Mesendoderm (in vitro differentiated cells): ENCODE measurements at regions not wholly inside any gene's neighbourhood (a gene's known extent, or its start where the extent isn't known, plus 50 kb on each side); places are given as distances from the start of the nearest gene placed in this dataset.

Experiments
- DNase-seq: peaks from one replicate; pipeline ENCODE4 v3.0.0; 2013
- H2AK5ac ChIP-seq: 2 replicates; pipeline ENCODE4 v1.6.1; 2013; ENCODE audit warnings: low read length, inconsistent platforms
- H2BK120ac ChIP-seq: 2 replicates; pipeline ENCODE4 v1.6.1; 2013; ENCODE audit warnings: low read depth, mild to moderate bottlenecking, low read length, moderate library complexity, mixed read lengths
- H2BK15ac ChIP-seq: replicated peaks from 2 replicates; pipeline ENCODE4 v1.6.1; 2013; ENCODE audit warnings: low read depth, mild to moderate bottlenecking, moderate library complexity
- H2BK5ac ChIP-seq: 2 replicates; pipeline ENCODE4 v1.6.1; 2013; ENCODE audit warnings: low read length, inconsistent platforms
- H3K18ac ChIP-seq: 2 replicates; pipeline ENCODE4 v1.6.1; 2013; ENCODE audit warnings: mild to moderate bottlenecking, low read length, mixed read lengths
- H3K23ac ChIP-seq: one replicate; pipeline ENCODE4 v1.6.1; 2013; ENCODE audit warnings: low read length
- H3K27ac ChIP-seq: 2 replicates; pipeline ENCODE4 v1.5.1; 2013; ENCODE audit warnings: low read depth, mild to moderate bottlenecking, inconsistent platforms, low read length, moderate library complexity
- H3K27me3 ChIP-seq: 2 replicates; pipeline ENCODE4 v1.6.1; 2013; ENCODE audit warnings: low read length, control low read depth, mild to moderate bottlenecking, inconsistent platforms; ENCODE audit not compliant: insufficient read depth, poor library complexity
- H3K36me3 ChIP-seq: 2 replicates; pipeline ENCODE4 v1.6.1; 2013; ENCODE audit warnings: low read length, inconsistent platforms; ENCODE audit not compliant: control insufficient read depth, insufficient read depth
- H3K4ac ChIP-seq: one replicate; pipeline ENCODE4 v1.6.1; 2013; ENCODE audit warnings: low read depth, mild to moderate bottlenecking, low read length, moderate library complexity
- H3K4me1 ChIP-seq: 2 replicates; pipeline ENCODE4 v1.6.1; 2013; ENCODE audit warnings: low read depth, low read length, inconsistent platforms; ENCODE audit not compliant: control insufficient read depth
- H3K4me2 ChIP-seq: 2 replicates; pipeline ENCODE4 v1.6.1; 2013; ENCODE audit warnings: low read length
- H3K4me3 ChIP-seq: 2 replicates; pipeline ENCODE4 v1.5.1; 2013; ENCODE audit warnings: mild to moderate bottlenecking, low read length
- H3K56ac ChIP-seq: one replicate; pipeline ENCODE4 v1.6.1; 2013; ENCODE audit warnings: low read length
- H3K79me1 ChIP-seq: 2 replicates; pipeline ENCODE4 v1.6.1; 2013; ENCODE audit warnings: low read length, inconsistent platforms
- H3K79me2 ChIP-seq: 2 replicates; pipeline ENCODE4 v1.6.1; 2013; ENCODE audit warnings: mild to moderate bottlenecking, low read length; ENCODE audit not compliant: control insufficient read depth, insufficient read depth
- H3K9ac ChIP-seq: 2 replicates; pipeline ENCODE4 v1.6.1; 2013; ENCODE audit warnings: low read length, inconsistent platforms
- H4K5ac ChIP-seq: one replicate; pipeline ENCODE4 v1.6.1; 2013; ENCODE audit warnings: low read length
- H4K8ac ChIP-seq: one replicate; pipeline ENCODE4 v1.6.1; 2013; ENCODE audit warnings: low read depth, mild to moderate bottlenecking, control low read depth, low read length, moderate library complexity
- WGBS: extraction: QIAGEN DNeasy Blood & Tissue Kit; methylation state at CpG from one replicate; pipeline ENCODE4 v1.1.7; 2013; ENCODE audit warnings: low lambda C conversion rate, missing lambda C conversion rate; ENCODE audit not compliant: insufficient coverage; ENCODE audit errors: extremely low coverage; 5-methylcytosine and 5-hydroxymethylcytosine counted together

GRCh38 chr11:134536677-134537076 is 124.6 kb upstream of the B3GAT1 start:
- Histone ChIP-seq H3K79me1 (no peaks in the 10 kb centered on the region), H4K5ac (no peak overlapping the region), H4K8ac (no peak overlapping the region), H3K4me2 (no peak overlapping the region), H3K79me2 (no peaks in the 10 kb centered on the region), H3K4ac (no peak overlapping the region), H2BK5ac (no peak overlapping the region), H2AK5ac (no peak overlapping the region), H2BK15ac (no peak overlapping the region), H3K27ac (no peak overlapping the region), H3K4me1 (no peaks in the 10 kb centered on the region), H3K18ac (no peak overlapping the region), H3K9ac (no peak overlapping the region), H3K23ac (no peak overlapping the region), H3K4me3 (no peak overlapping the region), H3K27me3 (no peaks in the 10 kb centered on the region), H2BK120ac (no peak overlapping the region), H3K56ac (no peak overlapping the region), H3K36me3 (no peaks in the 10 kb centered on the region)
- no CpG with 5 or more reads among the region's 8 CpGs for WGBS
- DNase-seq: no peak

DNA sequence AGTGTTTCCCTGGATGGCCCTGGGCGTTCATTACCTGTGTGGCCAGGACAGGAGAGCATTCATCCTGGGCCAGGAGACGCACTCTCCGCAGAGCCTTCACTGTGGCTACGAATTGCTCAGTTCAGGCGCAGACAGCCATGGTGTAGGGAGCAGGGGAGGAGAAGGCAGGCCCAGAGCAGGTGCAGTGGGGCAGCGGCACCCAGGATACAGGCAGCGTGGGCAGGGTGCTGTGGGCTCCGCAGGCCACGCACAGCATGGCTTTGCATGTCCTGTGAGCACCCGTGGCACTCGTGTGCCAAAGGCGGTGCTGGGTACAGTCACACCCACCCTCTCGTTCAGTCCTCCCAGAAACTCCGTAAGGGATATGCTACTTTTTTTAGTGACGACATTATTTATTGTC is 124.2 kb upstream of the B3GAT1 start:
- H3K56ac ChIP-seq: no peak overlapping the region
- H2BK5ac ChIP-seq: no peak overlapping the region
- no peaks in the 10 kb centered on the region for H3K27me3 ChIP-seq
- H2BK15ac ChIP-seq: no peak overlapping the region
- no peak overlapping the region for H3K4ac ChIP-seq
- H3K79me2 ChIP-seq: no peaks in the 10 kb centered on the region
- no peaks in the 10 kb centered on the region for H3K36me3 ChIP-seq
- no peak overlapping the region for H4K8ac ChIP-seq
- no peak for DNase-seq
- no peak overlapping the region for H3K4me2 ChIP-seq
- H3K79me1 ChIP-seq: no peaks in the 10 kb centered on the region
- H3K4me3 ChIP-seq: no peak overlapping the region
- H3K4me1 ChIP-seq: no peaks in the 10 kb centered on the region
- WGBS: 100% methylated on average over 1 of the region's 15 CpGs
- no peak overlapping the region for H3K18ac ChIP-seq
- H3K9ac ChIP-seq: no peak overlapping the region
- H3K27ac ChIP-seq: no peak overlapping the region
- no peak overlapping the region for H3K23ac ChIP-seq
- H2AK5ac ChIP-seq: no peak overlapping the region
- no peak overlapping the region for H2BK120ac ChIP-seq
- no peak overlapping the region for H4K5ac ChIP-seq

DNA sequence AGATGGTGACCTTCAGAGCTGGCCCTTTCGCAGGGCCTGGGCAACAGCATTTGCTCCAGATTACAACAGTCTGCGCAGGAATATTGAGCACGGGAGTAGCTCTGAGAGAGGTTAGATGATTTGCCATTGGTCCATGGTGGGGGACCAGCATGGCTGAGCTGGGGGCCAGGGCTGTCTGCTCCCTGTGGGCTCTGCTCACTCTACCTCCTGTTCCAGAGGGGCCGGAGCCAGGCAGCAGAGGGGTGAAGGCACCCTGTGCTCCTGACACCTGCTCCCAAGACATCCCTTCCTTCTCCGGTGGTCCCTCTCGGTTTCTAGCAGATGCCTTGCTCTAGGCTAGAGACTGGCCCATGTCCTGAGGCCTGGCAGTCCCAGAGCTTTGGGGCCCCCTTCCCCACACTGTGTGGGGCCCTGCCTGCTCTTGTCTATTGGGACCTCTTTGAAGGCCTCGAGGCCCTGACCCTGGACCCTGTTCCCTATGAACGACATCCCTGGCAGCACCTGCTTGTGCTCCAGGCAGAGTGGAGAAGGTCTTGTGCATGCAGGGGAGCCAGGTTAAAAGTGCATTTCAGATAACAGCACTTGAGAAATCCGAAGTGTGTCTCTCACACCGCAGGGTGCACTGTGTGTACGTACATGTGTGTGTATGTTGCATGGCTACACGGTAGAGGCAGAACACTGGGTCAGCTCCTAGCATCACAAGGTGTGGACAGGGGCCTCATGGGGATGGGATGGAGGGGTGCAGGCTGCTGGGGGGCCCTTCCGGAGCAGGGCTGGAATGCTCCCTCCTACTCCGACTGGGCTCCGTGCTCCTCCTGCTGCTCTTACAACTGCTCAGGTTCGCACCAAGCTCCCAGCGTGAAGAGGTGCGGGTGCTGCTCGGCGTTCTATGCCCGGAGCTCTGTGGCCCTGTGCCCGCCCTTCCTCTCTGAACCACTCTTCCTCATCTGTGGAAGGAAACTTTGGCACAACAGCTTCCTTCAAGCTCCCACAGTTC is 123.3 kb upstream of the B3GAT1 start:
- Histone ChIP-seq H2BK15ac (no peak overlapping the region), H3K4me2 (no peak overlapping the region), H3K23ac (no peak overlapping the region), H2BK5ac (no peak overlapping the region), H3K4me3 (no peak overlapping the region), H3K18ac (no peak overlapping the region), H3K36me3 (no peaks in the 10 kb centered on the region), H3K79me1 (no peaks in the 10 kb centered on the region), H3K27ac (no peak overlapping the region), H4K8ac (no peak overlapping the region), H2AK5ac (no peak overlapping the region), H3K9ac (no peak overlapping the region), H3K4me1 (no peaks in the 10 kb centered on the region), H3K56ac (no peak overlapping the region), H4K5ac (no peak overlapping the region), H3K79me2 (no peaks in the 10 kb centered on the region), H2BK120ac (no peak overlapping the region), H3K27me3 (no peaks in the 10 kb centered on the region), H3K4ac (no peak overlapping the region)
- no CpG with 5 or more reads among the region's 22 CpGs for WGBS
- DNase-seq: no peak

DNA sequence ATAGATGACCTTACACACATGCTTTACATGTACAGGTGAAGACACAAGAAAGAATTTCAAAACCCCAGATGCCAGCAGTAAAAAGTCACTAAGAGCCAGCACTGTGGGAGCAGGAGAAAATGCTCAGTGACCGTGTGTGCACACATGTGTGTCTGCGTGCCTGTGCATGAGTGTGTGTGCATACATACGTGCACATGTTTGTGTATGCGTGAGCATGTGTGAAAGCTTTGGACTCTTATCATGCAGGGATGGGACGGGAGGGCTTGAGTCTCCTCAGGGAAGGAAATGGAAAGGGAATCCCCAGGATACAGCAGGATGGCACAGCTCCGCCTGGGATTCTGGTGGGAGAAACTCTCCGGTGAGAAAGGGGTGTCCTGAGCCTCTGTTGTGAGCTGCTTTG is 121.5 kb upstream of the B3GAT1 start:
- H3K4me3 ChIP-seq: no peak overlapping the region
- H4K8ac ChIP-seq: no peak overlapping the region
- no peak overlapping the region for H3K23ac ChIP-seq
- H3K36me3 ChIP-seq: no peaks in the 10 kb centered on the region
- H2AK5ac ChIP-seq: no peak overlapping the region
- H3K4me2 ChIP-seq: no peak overlapping the region
- H3K4me1 ChIP-seq: no peaks in the 10 kb centered on the region
- DNase-seq: no peak
- H3K4ac ChIP-seq: no peak overlapping the region
- no peak overlapping the region for H4K5ac ChIP-seq
- no peak overlapping the region for H3K18ac ChIP-seq
- no peaks in the 10 kb centered on the region for H3K27me3 ChIP-seq
- H3K79me1 ChIP-seq: no peaks in the 10 kb centered on the region
- H2BK120ac ChIP-seq: no peak overlapping the region
- no peak overlapping the region for H3K56ac ChIP-seq
- H3K27ac ChIP-seq: no peak overlapping the region
- H3K9ac ChIP-seq: no peak overlapping the region
- no peak overlapping the region for H2BK15ac ChIP-seq
- H2BK5ac ChIP-seq: no peak overlapping the region
- no CpG with 5 or more reads among the region's 7 CpGs for WGBS
- H3K79me2 ChIP-seq: no peaks in the 10 kb centered on the region

GRCh38 chr11:134532921-134533421 is 120.9 kb upstream of the B3GAT1 start:
- H3K79me1 ChIP-seq: no peaks in the 10 kb centered on the region
- no peaks in the 10 kb centered on the region for H3K36me3 ChIP-seq
- no peak overlapping the region for H3K56ac ChIP-seq
- no peaks in the 10 kb centered on the region for H3K4me1 ChIP-seq
- H2BK15ac ChIP-seq: no peak overlapping the region
- no CpG with 5 or more reads among the region's 13 CpGs for WGBS
- H3K4me2 ChIP-seq: no peak overlapping the region
- no peaks in the 10 kb centered on the region for H3K79me2 ChIP-seq
- no peak overlapping the region for H2AK5ac ChIP-seq
- no peak overlapping the region for H3K27ac ChIP-seq
- no peak for DNase-seq
- H2BK5ac ChIP-seq: no peak overlapping the region
- H3K4me3 ChIP-seq: no peak overlapping the region
- H3K23ac ChIP-seq: no peak overlapping the region
- no peak overlapping the region for H4K8ac ChIP-seq
- H4K5ac ChIP-seq: no peak overlapping the region
- H3K4ac ChIP-seq: no peak overlapping the region
- H3K9ac ChIP-seq: no peak overlapping the region
- H2BK120ac ChIP-seq: no peak overlapping the region
- no peaks in the 10 kb centered on the region for H3K27me3 ChIP-seq
- no peak overlapping the region for H3K18ac ChIP-seq
